CD4-positive, alpha-beta T cell treated with Interleukin-4 for 1 hour (primary cell): ENCODE measurements at regions not wholly inside any gene's neighbourhood (a gene's known extent, or its start where the extent isn't known, plus 50 kb on each side); places are given as distances from the start of the nearest gene placed in this dataset.
"Not testable (repeated sequence)": the region's sequence is repeated elsewhere in the genome, so short reads cannot be mapped to it uniquely, and the experiment has no call there.

ENCODE experiments used
- DNase-seq, 2 donors: peaks; one replicate each; pipeline ENCODE4 v3.0.0-alpha.2; 2020 to 2022

DNA sequence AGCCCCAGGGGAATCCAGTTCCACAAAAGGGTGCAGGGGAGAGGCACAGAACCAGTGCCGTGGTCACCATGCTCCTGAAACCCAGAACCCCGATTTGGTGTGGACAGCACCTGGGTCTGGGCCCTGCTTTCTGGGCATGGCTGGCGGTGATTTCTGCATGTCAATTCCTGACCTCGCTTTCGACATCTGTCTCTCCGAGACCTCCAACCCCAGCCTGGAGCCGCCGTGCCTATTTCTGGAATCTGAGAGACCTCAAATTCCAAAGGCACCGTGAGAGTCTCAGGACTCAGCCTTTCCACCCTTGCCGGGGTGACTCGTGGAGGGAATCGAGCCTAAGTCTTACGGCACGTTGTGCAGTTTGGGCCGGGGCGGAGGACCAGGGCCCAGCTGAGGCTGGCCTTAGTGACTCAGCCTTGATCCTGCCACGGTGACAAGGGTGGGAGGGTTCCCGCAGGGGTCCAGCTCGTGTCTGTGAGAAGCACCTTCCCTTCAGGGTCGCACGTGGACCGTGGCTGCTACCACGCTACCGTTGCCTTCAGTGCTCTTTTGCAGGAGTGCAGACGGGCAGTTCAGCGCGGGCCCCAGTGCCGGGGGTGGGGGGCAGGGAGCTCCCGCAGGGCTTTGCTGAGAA is 133.7 kb downstream of the PXDC1 start:
- no peak for DNase-seq

- DNase-seq = no peak
These were observed 134.3 kb downstream of the PXDC1 start for GRCh38 chr6:3617192-3617631.

DNA sequence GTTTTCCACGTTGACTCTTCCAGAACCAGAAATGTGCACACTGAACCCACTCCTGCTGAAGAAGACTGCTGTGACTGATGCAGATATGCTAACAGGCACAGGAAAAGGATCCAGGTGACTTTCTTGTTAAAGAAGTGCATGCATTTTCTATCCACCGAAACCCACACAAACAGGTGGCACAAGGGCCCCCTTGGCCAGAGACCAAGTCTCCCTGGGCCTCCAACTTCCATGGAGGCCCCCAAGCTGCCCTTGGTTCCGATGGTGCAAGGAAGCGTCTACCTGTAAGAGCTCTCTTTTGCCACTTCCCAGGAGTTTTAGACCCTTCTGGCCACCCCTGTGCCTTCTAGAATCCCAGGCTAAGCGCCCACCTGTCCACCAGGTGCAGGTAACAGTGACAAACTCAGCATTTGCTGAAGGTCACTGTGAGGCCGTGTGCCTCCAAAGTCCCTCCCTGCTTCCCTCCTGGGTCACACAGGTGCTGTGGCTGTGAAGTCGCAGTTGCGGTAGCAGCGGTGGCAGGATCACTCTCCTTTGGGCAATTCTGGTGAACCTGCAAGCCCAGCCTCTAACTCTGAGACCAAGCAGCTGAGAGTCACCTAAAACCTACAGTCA is 134.8 kb downstream of the PXDC1 start:
- DNase-seq = no peak

DNA sequence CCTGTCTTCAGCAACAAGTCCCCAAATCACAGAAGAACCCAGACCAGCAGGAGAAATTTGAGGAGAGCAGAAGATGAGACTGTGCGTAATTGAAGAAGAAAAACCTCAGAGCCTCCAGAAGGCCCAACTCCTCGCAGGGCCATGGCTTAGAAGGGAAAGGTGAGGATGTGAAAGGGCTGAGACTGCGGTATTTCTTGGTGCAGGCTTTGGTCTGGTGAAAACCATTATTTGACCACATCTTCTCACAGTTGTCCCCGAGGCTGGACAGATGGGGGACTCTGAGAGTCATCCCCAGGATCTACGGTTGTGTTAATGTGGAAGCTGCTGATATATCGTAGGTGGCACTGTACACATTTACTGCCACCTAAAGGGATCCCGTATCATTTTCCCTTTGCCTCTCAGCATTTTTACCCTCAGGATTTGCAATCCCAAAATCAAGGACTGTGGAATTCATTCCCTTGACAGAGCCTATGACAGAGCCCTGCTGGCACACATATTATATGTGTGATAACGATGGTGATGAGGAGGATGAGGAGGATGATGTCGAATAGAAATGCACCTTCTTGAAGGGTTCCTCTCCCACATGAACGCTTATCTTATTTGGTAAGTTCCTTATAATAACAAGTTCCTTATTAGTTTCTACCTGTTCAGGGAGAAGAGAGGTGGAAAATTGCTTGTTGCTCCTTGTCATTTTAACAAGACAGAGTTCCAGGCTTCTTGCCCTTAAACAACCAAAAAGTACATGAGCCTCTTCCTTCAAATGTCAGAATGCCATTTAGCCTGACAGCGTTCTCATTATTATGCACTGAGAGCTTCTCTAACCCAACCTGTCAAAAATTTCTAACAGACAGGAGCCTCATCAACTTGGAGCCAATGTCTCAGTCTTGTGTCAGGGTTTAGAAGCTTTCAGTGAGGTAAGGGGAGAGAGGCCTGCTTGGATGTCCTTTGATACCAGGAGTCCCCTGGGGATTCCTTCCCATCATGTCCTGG is 135.8 kb downstream of the PXDC1 start:
- no peak for DNase-seq

GRCh38 chr6:3614918-3615317 is 136.6 kb downstream of the PXDC1 start:
- DNase-seq = no peak

DNA sequence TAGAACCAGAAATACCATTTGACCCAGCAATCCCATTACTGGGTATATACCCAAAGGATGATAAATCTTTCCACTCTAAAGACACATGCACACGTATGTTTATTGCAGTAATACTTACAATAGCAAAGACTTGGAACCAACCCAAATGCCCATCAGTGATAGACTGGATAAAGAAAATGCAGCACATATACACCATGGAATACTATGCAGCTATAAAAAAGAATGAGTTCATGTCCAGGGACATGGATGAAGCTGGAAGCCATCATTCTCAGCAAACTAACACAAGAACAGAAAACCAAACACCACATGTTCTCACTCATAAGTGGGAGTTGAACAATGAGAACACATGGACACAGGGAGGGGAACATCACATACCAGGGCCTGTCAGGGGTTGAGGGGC is 137.9 kb downstream of the PXDC1 start:
- not testable (repeated sequence) for DNase-seq

DNA sequence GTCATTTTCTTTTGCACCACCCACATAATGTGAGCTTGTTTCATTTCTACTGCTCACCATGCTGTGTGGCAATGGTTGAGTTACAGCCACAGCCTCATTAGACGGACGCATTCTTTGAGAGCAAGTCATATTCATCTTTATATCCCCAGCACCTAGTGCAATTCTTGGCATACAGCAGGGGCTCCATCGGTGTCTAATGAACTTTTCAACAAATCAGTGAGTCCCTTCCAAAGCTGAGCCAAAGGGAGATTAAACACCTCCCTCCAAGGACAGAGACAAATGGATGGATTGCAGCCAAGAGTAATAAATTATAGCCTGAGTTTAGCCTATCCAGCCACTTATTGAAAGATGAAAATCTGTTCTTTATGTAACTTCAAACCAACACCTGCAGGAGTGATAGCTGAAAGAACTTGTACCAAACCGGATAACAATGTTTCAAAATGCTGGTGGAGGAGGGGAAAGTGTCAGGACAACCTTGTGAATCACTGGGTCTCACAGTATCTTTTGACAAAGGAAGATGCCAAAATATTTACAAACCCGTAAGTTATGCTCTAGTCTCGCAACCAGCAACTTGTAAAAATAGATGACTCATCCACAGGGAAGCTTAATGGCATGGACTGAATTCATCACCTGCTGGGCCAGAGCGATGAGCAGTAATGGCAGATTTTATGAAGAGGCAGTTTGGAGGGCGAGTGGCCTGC is 139.0 kb downstream of the PXDC1 start:
- DNase-seq = no peak

DNA sequence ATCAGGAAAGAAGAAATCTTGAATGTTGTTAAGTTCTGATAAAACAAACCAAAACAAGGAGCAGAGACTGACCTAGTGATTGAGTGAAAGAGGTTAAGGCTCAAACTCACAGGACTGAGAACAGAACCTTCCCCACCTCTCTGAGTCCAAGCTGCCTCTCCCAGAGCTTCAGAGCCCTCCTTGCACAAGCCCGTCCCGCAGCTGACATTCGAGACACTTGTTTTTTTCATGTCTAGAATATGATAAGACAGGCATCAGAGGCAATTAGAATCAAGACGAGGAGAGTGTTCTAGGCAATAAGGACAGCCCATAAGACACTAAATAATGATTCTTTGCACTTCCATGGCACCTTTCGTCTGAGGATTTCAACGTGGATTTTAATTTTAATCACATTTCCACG is 140.6 kb downstream of the PXDC1 start:
- DNase-seq = no peak

DNA sequence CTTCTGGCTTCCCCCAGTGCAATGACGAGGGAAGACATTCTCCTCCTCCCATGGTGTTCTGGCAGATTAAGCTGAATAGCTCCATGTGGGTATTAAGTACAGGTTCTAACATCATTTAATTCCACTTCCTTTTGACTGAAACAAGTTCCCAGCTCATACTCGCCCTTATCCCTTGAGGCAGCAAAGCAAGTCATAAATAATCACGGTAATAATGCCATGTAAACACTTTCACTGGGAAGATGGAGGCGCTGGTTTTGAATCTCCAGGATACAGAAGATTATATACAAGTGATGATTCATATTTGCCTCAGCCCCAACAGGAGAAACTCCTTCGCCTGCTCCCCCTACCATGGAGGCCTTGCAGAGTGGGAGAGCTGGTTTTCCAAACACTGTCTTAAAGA is 141.3 kb downstream of the PXDC1 start:
- no peak for DNase-seq

DNA sequence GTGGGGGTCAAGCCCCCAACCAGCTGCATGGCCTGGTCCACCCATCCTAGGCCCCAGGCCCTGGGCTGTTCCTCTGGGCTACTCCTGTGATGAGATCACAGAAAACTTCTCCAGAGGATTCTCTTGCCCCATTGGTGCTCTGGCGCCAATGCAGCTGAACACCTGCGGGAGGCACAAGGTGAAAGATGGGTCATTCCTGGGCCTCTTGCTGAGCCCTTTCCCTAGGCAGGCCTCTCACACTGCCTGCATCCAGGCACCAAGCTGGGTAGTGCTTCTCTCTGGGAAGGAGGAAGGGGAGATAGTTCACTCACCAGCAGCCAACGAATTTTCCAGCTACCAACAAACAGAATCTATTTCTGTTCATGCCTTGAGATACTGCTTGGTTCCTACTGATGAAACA is 142.1 kb downstream of the PXDC1 start:
- no peak for DNase-seq

DNA sequence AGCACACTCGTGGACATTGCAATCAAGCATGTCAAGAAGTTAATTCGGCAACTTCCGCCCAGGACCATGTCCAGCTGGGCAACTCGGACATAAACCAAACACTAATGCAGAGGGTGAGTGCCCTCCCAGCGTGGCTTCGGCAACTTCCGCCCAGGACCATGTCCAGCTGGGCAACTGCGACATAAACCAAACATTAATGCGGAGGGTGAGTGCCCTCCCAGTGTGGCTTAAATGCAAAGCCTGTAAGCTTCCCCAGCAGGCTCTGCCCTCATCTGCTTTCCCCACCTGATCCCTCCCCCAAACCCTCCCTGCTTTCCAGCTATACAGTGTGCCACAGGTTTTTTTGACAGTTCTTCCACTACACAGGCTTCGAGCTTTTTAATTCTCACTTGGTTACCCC is 143.4 kb downstream of the PXDC1 start:
- DNase-seq = no peak

DNA sequence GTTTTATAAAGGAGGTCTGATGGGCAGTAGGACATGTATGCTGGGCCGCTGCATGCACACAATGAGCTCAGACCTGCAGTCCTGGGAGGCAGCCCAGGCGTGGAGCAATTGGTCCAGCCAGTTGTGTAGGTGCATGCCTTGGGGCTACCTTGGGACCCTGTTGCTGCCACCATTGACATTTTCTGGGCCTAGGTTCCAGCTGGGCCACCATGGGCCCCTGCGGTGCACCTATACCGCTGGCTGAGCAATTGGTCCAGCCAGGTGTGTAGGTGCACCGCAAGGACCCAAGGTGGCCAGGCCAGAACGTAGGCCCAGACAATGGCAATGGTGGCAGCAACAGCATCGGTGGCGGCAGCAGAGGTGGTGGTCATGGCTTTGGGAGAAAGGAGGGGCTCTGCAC is 143.9 kb downstream of the PXDC1 start:
- no peak for DNase-seq

- DNase-seq = no peak
These were observed 144.3 kb downstream of the PXDC1 start for GRCh38 chr6:3607171-3607570.

DNA sequence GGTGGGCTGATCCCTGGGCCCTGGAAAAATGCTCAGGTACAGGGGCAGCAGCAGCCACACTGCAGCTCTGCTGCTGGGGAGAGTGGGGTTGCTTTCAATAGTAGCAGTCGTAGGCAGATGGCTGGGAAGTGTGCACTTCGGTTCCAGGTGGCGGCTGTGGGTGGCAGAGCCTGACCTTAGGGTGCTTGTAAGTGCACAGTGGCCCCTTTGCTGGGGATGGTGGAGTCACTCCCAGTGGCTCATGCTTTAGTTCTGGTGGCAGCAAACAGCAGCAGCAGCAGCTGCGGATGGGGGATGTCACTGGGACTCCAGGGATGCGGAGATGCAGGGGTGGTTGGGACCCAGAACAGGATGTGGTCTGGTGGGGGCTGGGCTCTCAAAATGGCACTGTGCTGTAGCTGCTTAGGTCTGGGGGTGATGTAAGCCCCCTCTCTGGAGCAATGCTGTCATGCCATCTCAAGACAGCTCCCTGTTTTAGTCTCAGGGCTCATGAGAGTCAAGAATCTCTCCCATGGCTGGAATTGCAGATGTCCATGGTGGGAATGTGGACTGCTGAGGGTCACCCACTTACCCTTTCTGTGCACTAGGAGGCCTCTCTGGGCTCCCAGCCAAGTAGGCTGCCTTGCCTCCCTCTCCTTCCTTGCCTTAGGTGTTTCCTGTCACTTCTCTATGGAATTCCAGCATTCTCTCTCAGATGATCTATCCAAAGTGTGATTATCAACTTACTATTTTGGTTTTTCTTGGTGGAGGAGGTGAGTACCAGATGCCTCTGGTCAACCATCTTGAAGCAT is 146.7 kb upstream of the SLC22A23 start:
- DNase-seq = no peak

DNA sequence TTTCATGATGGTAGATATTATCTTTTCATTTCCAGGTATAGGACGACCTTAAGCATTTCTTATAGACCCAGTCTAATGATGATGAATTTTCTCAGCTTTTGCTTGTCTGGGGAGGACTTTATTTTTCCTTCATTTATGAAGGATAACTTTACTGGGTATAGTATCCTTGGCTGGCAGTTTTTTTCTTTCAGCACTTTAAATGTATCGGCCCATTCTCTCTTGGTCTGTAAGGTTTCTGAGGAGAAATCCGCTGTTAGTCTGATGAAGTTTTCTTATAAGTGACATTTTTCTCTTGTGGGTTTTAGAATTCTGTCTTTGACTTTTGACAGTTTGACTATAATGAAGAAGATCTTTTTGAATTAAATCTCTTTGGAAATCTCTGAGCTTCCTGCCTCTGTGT is 144.7 kb upstream of the SLC22A23 start:
- DNase-seq = no peak

GRCh38 chr6:3597500-3598064 is 140.7 kb upstream of the SLC22A23 start:
- DNase-seq = no peak

- DNase-seq = no peak
These were observed 139.9 kb upstream of the SLC22A23 start for GRCh38 chr6:3596766-3597165.

DNA sequence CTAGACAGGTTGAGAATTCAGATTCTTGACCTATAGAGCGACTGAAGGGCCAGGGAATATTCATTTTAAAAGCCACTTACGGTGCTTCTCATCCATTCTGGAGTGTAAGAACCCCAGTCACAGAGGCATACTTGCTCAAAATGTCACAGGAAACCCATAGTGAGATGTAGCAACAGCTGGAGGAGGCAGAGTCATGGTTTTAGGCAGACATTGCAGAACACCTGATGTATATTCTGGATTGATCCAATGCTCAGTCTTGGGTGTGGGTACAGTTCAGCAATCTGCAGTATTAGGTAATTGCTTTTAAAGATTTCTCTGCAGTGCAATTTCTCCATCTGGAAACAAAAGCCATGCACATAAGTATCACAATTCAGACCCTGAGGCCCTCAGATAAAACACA is 137.4 kb upstream of the SLC22A23 start:
- DNase-seq = no peak

DNA sequence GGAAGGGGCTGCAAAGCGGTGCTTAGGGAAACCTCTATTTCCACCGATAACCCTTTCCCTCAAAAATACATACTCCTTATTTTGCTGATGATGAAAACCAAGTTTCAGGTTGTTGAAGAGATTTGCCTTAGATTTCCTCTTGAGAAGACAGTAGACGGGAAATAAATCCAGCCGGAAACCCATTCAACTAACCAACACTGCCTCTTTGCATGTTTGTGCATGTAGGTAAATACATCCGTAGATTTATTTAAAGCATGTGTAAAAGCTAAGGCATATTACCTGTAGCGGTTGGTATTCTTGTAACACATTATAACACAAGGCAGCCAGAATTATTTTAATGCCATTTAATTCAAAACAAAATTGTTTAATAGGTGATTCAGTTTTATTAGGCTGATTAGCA is 136.3 kb upstream of the SLC22A23 start:
- no peak for DNase-seq

- DNase-seq = no peak
These were observed 135.6 kb upstream of the SLC22A23 start for GRCh38 chr6:3592371-3592941.

DNA sequence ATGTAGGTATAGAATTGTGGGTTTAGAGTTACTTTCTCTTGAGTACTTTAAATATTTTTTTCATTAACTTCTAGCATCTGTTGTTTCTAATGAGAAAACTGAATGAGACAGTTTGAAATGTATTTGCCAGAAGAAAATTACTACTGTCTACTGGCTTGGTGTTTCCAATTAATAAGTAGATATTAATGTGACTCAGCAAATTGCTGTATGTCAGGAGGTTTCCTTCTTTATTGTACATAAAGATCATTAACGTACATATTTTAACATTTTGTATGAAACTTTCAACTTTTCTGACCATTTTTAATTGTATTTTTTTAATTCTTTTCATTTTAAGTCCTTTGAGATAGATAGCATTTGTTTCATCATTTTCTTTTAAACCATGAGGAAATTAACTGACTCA is 135.1 kb upstream of the SLC22A23 start:
- no peak for DNase-seq

DNA sequence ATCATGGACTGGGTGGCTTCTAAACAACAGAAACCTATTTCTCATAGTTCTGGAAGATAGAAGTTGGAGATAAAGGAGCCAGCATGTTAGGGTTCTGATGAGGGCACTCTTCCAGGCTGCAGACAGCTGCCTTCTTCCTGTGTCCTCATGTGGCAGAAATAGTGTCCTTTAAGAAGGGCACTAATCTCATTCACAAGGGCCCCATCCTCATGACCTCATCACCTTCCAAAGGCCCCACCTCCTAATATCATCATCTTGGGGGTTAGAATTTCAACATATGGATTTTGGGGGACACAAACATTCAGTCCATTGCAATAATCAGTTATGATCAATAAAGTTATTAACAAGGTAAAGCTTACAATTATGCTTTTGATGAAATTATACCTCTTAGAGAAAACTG is 130.8 kb upstream of the SLC22A23 start:
- no peak for DNase-seq
